Activated CD4-positive, alpha-beta memory T cell treated with anti-CD3 and anti-CD28 coated beads, Interleukin-2, amount 10 ng/mL, durations not matched to agents 7 days and 5 days (primary cell): ENCODE measurements at regions not wholly inside any gene's neighbourhood (a gene's known extent, or its start where the extent isn't known, plus 50 kb on each side); places are given as distances from the start of the nearest gene placed in this dataset.

Source experiments
- CTCF ChIA-PET: fragments of 350-600 bp; sonication (Branson Sonifier 250); formaldehyde crosslinking; loops from one replicate; lab custom pipeline; 2021; ENCODE audit warnings: antibody characterized with exemption, inconsistent platforms; lab: Charles Lee
- POLR2A ChIA-PET: fragments of 350-600 bp; sonication (Branson Sonifier 250); formaldehyde crosslinking; loops from one replicate; lab custom pipeline; 2021; ENCODE audit warnings: antibody characterized with exemption; lab: Charles Lee
- DNase-seq: peaks from one replicate; pipeline ENCODE4 v3.0.0-alpha.2; 2020
- H3K27ac Mint-ChIP-seq: one replicate; pipeline ENCODE4 v1.8.0; 2021; ENCODE audit warnings: mild to moderate bottlenecking, mixed read lengths
- H3K27me3 Mint-ChIP-seq: one replicate; pipeline ENCODE4 v1.8.0; 2021; ENCODE audit warnings: mixed read lengths
- H3K36me3 Mint-ChIP-seq: one replicate; pipeline ENCODE4 v1.8.0; 2021; ENCODE audit warnings: low read depth, mixed read lengths
- H3K4me1 Mint-ChIP-seq: one replicate; pipeline ENCODE4 v1.8.0; 2021; ENCODE audit warnings: mixed read lengths
- H3K4me3 Mint-ChIP-seq: one replicate; pipeline ENCODE4 v1.8.0; 2021; ENCODE audit warnings: mild to moderate bottlenecking, mixed read lengths
- H3K9me3 Mint-ChIP-seq: one replicate; pipeline ENCODE4 v1.8.0; 2021; ENCODE audit warnings: mixed read lengths

- ChIA-PET CTCF (interaction anchor here (0.6 to 2.4 kb wide), 2 partner anchors 284 to 1163 kb away, joined by 4 to 15 read pairs; no protein-coding TSS in a partner anchor), POLR2A (no interaction called here)
- Mint-ChIP-seq H3K27me3 (peaks cover 4% of the 10 kb centered on the region), H3K36me3 (peaks cover 6% of the 10 kb centered on the region), H3K4me1 (no peaks in the 10 kb centered on the region), H3K4me3 (no peak overlapping the region), H3K27ac (no peak overlapping the region), H3K9me3 (no peaks in the 10 kb centered on the region)
- no peak for DNase-seq
Measured at GRCh38 chr15:38724827-38725226, 160.2 kb upstream of the RASGRP1 start.

- CTCF ChIA-PET, result no interaction called here
- H3K27me3 Mint-ChIP-seq, result peaks cover 4% of the 10 kb centered on the region
- no peak for DNase-seq
- H3K27ac Mint-ChIP-seq, result no peak overlapping the region
- H3K4me1 Mint-ChIP-seq, result peaks cover under 1% of the 10 kb centered on the region
- no peaks in the 10 kb centered on the region for H3K9me3 Mint-ChIP-seq
- H3K36me3 Mint-ChIP-seq, result peaks cover 15% of the 10 kb centered on the region
- no peak overlapping the region for H3K4me3 Mint-ChIP-seq
- POLR2A ChIA-PET, result no interaction called here
Measured at GRCh38 chr15:38726187-38726586, 161.6 kb upstream of the RASGRP1 start.

- peaks cover 5% of the 10 kb centered on the region for H3K27me3 Mint-ChIP-seq
- DNase-seq, result no peak
- no peak overlapping the region for H3K4me3 Mint-ChIP-seq
- ChIA-PET CTCF (no interaction called here), POLR2A (no interaction called here)
- H3K9me3 Mint-ChIP-seq, result no peaks in the 10 kb centered on the region
- peaks cover 44% of the 10 kb centered on the region for H3K36me3 Mint-ChIP-seq
- peaks cover 9% of the 10 kb centered on the region for H3K4me1 Mint-ChIP-seq
- no peak overlapping the region for H3K27ac Mint-ChIP-seq
Measured at GRCh38 chr15:38733331-38733730, 168.7 kb upstream of the RASGRP1 start.

- DNase-seq, result no peak
- CTCF ChIA-PET, result no interaction called here
- Mint-ChIP-seq H3K4me3 (no peak overlapping the region), H3K27me3 (peaks cover 8% of the 10 kb centered on the region), H3K4me1 (no peaks in the 10 kb centered on the region), H3K36me3 (peaks cover 7% of the 10 kb centered on the region), H3K27ac (no peak overlapping the region), H3K9me3 (no peaks in the 10 kb centered on the region)
- POLR2A ChIA-PET, result no interaction called here
Measured at GRCh38 chr15:38740206-38740605, 175.6 kb upstream of the RASGRP1 start.

- no peak overlapping the region for H3K27ac Mint-ChIP-seq
- ChIA-PET CTCF (no interaction called here), POLR2A (no interaction called here)
- peaks cover 4% of the 10 kb centered on the region for H3K36me3 Mint-ChIP-seq
- H3K9me3 Mint-ChIP-seq, result no peaks in the 10 kb centered on the region
- no peak overlapping the region for H3K4me3 Mint-ChIP-seq
- no peaks in the 10 kb centered on the region for H3K4me1 Mint-ChIP-seq
- DNase-seq, result no peak
- H3K27me3 Mint-ChIP-seq, result peaks cover 6% of the 10 kb centered on the region
Measured at GRCh38 chr15:38743147-38743546, 178.5 kb upstream of the RASGRP1 start.

DNA sequence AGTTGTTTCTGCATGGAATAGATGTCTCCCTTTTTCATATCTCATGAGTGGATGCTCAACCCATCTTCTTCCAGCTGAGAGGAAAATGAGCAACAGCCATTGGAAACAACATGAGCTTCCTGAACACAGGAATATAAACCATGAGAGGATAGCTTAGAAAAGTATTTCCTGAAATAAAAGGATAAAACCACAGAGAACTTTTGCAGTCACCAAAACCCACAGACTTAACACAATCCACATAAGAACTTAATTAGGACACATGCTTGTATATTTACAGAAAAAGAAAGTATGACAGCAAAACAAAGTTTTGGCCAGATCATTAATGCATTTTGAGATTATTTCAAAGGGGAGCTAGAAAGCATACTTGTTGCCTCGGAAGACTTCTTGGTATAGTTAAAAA lies 180.5 kb upstream of the RASGRP1 start:
- Mint-ChIP-seq H3K4me3 (no peak overlapping the region), H3K9me3 (no peaks in the 10 kb centered on the region), H3K4me1 (no peaks in the 10 kb centered on the region), H3K27ac (no peak overlapping the region), H3K36me3 (peaks cover 4% of the 10 kb centered on the region), H3K27me3 (peaks cover 6% of the 10 kb centered on the region)
- DNase-seq, result no peak
- CTCF ChIA-PET, result no interaction called here
- POLR2A ChIA-PET, result no interaction called here

GRCh38 chr15:38745626-38746025 lies 181.0 kb upstream of the RASGRP1 start:
- no peak overlapping the region for H3K4me3 Mint-ChIP-seq
- no peaks in the 10 kb centered on the region for H3K4me1 Mint-ChIP-seq
- no peak overlapping the region for H3K27ac Mint-ChIP-seq
- ChIA-PET CTCF (no interaction called here), POLR2A (no interaction called here)
- no peaks in the 10 kb centered on the region for H3K9me3 Mint-ChIP-seq
- H3K27me3 Mint-ChIP-seq, result peaks cover 6% of the 10 kb centered on the region
- DNase-seq, result no peak
- H3K36me3 Mint-ChIP-seq, result peaks cover 4% of the 10 kb centered on the region

- Mint-ChIP-seq H3K27me3 (peaks cover 6% of the 10 kb centered on the region), H3K4me3 (no peak overlapping the region), H3K9me3 (no peaks in the 10 kb centered on the region), H3K36me3 (peaks cover 4% of the 10 kb centered on the region), H3K4me1 (no peaks in the 10 kb centered on the region), H3K27ac (no peak overlapping the region)
- POLR2A ChIA-PET, result no interaction called here
- CTCF ChIA-PET, result no interaction called here
- DNase-seq, result no peak
Measured at GRCh38 chr15:38746211-38746610, 181.6 kb upstream of the RASGRP1 start.

GRCh38 chr15:38748710-38749109 lies 184.1 kb upstream of the RASGRP1 start:
- no peak for DNase-seq
- ChIA-PET POLR2A (interaction anchor here (1.1 kb wide), 1 partner anchor 13 kb away, joined by 3 read pairs; no protein-coding TSS in a partner anchor), CTCF (no interaction called here)
- Mint-ChIP-seq H3K36me3 (peaks cover 4% of the 10 kb centered on the region), H3K4me3 (no peak overlapping the region), H3K9me3 (no peaks in the 10 kb centered on the region), H3K27ac (no peak overlapping the region), H3K27me3 (peaks cover 6% of the 10 kb centered on the region), H3K4me1 (no peaks in the 10 kb centered on the region)

GRCh38 chr15:38750786-38751185 lies 186.2 kb upstream of the RASGRP1 start:
- no peak overlapping the region for H3K27ac Mint-ChIP-seq
- H3K9me3 Mint-ChIP-seq, result no peaks in the 10 kb centered on the region
- ChIA-PET CTCF (no interaction called here), POLR2A (no interaction called here)
- peaks cover 6% of the 10 kb centered on the region for H3K27me3 Mint-ChIP-seq
- H3K36me3 Mint-ChIP-seq, result no peaks in the 10 kb centered on the region
- H3K4me3 Mint-ChIP-seq, result no peak overlapping the region
- peaks cover 8% of the 10 kb centered on the region for H3K4me1 Mint-ChIP-seq
- no peak for DNase-seq

GRCh38 chr15:38755718-38756117 lies 191.1 kb upstream of the RASGRP1 start:
- peaks cover 15% of the 10 kb centered on the region for H3K27me3 Mint-ChIP-seq
- DNase-seq, result no peak
- H3K27ac Mint-ChIP-seq, result no peak overlapping the region
- ChIA-PET POLR2A (no interaction called here), CTCF (no interaction called here)
- no peak overlapping the region for H3K4me3 Mint-ChIP-seq
- no peaks in the 10 kb centered on the region for H3K36me3 Mint-ChIP-seq
- H3K9me3 Mint-ChIP-seq, result no peaks in the 10 kb centered on the region
- peaks cover 9% of the 10 kb centered on the region for H3K4me1 Mint-ChIP-seq

GRCh38 chr15:38756441-38756840 lies 191.8 kb upstream of the RASGRP1 start:
- H3K4me1 Mint-ChIP-seq, result peaks cover 9% of the 10 kb centered on the region
- no peak overlapping the region for H3K27ac Mint-ChIP-seq
- CTCF ChIA-PET, result interaction anchor here (0.7 kb wide), 1 partner anchor 66 kb away, joined by 3 read pairs; no protein-coding TSS in a partner anchor
- POLR2A ChIA-PET, result interaction anchor here (0.6 kb wide), 1 partner anchor 9 kb away, joined by 4 read pairs; no protein-coding TSS in a partner anchor
- no peaks in the 10 kb centered on the region for H3K36me3 Mint-ChIP-seq
- no peak for DNase-seq
- no peak overlapping the region for H3K4me3 Mint-ChIP-seq
- H3K9me3 Mint-ChIP-seq, result no peaks in the 10 kb centered on the region
- H3K27me3 Mint-ChIP-seq, result peaks cover 15% of the 10 kb centered on the region

GRCh38 chr15:38758043-38758442 lies 193.4 kb upstream of the RASGRP1 start:
- POLR2A ChIA-PET, result no interaction called here
- H3K4me1 Mint-ChIP-seq, result peaks cover 9% of the 10 kb centered on the region
- H3K4me3 Mint-ChIP-seq, result no peak overlapping the region
- no peaks in the 10 kb centered on the region for H3K9me3 Mint-ChIP-seq
- peaks cover 15% of the 10 kb centered on the region for H3K27me3 Mint-ChIP-seq
- no peaks in the 10 kb centered on the region for H3K36me3 Mint-ChIP-seq
- no peak for DNase-seq
- CTCF ChIA-PET, result no interaction called here
- H3K27ac Mint-ChIP-seq, result no peak overlapping the region

GRCh38 chr15:38761681-38762080 lies 197.1 kb upstream of the RASGRP1 start:
- POLR2A ChIA-PET, result no interaction called here
- CTCF ChIA-PET, result no interaction called here
- Mint-ChIP-seq H3K27me3 (peaks cover 5% of the 10 kb centered on the region), H3K36me3 (no peaks in the 10 kb centered on the region), H3K27ac (no peak overlapping the region), H3K4me3 (no peak overlapping the region), H3K4me1 (no peaks in the 10 kb centered on the region), H3K9me3 (no peaks in the 10 kb centered on the region)
- no peak for DNase-seq
